ENCODE measurements at regions not wholly inside any gene's neighbourhood (a gene's known extent, or its start where the extent isn't known, plus 50 kb on each side); places are given as distances from the start of the nearest gene placed in this dataset.
A peak's percentile ranks its signal among the peaks of the same experiment; 100 is the strongest.

DNA sequence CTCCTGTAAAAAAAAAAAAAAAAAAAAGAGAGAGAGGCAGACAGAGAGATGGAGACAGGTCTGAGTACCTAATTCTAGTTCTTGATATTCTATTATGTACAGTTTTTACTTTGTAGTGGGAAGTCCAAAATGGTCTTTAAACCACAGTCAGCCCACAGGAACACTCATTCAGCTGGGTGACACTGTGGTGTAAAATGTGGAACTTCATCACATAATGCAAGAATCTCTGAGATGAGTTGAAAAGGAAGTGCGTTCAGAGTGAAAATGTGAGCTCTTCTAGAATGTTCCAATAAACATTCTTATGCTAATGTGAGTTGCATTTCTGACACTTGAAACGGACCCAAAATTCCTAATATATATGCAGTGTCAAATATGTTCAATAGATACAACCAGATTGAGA lies 972.1 kb downstream of the CDH11 start:
- no peak for DNase-seq

GRCh38 chr16:64148356-64148755 lies 973.5 kb downstream of the CDH11 start:
- no peak for DNase-seq

DNA sequence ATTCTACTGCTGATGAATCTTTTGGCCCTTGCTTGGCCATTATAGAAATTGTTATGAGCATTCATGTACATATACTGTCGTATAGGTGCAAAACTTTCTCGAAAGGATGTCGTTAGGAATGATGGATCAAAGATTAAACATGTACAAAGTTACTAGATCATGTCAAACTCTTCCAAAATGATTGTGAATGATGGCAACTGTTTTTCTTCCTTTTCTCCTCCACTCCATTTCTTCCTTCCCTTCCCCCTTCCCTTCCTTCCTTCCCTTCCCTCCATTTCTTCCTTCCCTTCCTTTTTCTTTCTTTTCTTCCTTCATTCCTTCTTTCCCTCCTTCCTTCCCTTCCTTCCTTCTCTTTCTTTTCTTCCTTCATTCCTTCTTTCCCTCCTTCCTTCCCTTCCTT lies 973.9 kb downstream of the CDH11 start:
- no peak for DNase-seq

GRCh38 chr16:64144617-64145016 lies 977.2 kb downstream of the CDH11 start:
- no peak for DNase-seq

- no peak for DNase-seq
These were observed 983.2 kb downstream of the CDH11 start for GRCh38 chr16:64138621-64139020.

DNA sequence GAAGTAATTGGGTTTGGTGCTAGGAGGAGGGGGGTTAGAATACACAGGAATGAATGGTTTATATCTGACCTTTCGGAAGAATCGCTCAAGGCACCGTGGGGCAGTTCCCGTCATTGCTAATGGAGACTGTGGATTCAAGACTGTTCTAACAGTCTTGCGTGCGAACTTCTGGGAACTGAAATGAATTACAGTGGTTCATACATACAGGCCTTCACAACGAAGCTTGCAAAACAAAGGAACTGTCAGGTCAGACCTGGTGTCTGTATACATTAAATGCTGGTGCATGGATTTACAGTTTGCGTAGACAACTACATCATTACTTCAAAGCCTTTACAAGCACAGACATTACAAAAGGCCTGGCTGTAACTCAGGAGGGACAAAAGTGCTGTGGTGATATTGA lies 983.9 kb downstream of the CDH11 start:
- DNase-seq = no peak

GRCh38 chr16:64136743-64137142 lies 985.1 kb downstream of the CDH11 start:
- DNase-seq = no peak

GRCh38 chr16:64136314-64136713 lies 985.5 kb downstream of the CDH11 start:
- DNase-seq = no peak

DNA sequence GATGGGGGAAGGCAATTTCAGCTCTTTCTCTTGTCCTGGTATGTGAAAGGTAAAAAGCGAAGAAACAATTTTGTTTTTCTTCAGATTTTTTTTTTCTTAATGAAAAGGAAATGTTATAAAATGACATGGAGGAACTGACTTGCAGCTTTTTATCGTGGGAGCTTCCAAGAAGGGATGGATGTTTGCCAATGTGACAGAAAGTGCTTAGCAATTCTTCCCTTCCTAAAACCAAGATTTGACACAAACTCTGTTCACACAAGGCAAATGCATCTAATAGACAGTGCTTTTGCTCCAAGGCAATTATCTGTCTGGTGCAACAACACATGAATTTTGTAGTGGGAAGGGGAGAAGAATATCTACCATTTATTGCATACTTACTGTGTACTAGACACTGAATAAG lies 988.5 kb downstream of the CDH11 start:
- DNase-seq = peak; percentile 3

- peak; percentile 1 for DNase-seq
These were observed 989.0 kb downstream of the CDH11 start for GRCh38 chr16:64132759-64133361.

DNA sequence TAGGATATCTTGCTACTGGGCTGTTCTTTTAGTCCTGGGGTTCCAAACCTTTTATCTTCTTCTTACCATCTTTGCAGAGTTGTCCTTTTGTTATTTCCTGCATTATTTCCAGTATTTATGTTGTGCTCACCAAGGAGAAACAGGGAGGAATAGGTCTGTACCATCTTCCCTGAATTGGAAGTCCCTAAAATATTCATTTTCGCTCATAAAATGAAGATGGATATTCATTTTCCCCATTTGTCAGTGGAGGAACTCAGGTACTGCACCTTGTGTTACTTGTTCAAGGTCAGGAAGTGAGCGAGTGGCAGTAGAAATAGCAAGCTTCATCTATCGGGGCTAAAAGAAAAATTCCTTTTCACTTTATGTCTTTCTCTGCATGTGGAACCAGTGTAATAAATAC lies 989.7 kb downstream of the CDH11 start:
- no peak for DNase-seq

DNA sequence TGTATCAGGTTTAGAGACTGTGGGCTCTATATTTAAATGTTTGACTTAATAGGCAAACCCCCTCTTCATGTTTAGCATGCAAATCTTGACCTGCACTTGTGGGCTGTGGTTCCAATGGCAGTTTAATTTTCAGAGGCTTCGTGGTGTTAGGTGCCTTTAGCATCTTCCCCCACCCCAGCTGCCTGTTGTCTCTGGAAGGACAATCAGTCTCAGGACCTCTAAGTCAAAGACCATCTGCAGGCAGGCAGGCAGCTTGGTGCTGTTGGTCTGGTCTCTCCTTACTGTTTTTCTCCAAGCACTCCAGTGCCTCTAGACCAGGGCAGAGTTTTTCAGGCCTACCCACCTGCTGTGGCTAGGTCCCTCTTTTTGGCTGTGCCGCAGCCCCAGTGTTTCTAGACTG lies 990.4 kb downstream of the CDH11 start:
- DNase-seq = no peak

DNA sequence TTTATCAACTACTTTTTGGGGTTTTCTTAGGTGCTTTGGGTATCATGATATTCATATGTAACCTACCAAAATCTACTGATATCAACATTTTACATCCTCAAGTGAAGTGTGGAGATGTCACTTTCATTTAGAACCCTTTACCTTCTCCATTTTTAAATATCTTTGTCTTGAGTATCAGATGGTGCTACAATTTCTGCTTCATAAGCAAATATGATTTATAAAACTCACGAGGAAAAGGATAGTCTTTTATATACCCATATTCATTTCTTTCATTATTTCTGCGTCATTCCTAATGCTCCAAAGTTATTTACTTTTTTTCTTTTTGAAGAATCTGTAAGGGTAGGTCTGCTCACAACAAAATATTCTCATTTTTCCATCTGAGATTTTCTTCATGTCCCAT lies 991.7 kb downstream of the CDH11 start:
- DNase-seq = no peak

DNA sequence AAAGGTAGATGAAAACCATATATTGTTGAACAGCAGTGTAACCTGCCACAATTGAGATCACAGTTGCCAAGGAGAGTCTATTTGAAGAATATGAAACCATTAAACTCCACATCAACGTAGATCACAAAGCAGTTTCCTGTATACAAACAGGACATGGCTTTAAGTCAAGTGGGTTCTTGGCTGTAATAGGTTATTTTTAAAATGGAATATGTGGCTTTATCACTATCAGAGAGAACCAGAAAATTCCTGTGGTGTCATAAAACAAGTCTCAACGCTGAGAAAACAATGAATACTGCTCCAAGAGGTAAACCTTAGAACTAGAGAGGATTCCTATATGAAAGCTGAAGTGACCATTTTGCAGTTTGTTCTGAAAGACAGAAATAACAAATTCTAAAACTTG lies 999.7 kb downstream of the CDH11 start:
- no peak for DNase-seq

- no peak for DNase-seq
These were observed 1000.4 kb downstream of the CDH11 start for GRCh38 chr16:64121473-64121872.

- DNase-seq = no peak
These were observed 1005.7 kb downstream of the CDH11 start for GRCh38 chr16:64116151-64116550.

- no peak for DNase-seq
These were observed 1012.6 kb downstream of the CDH11 start for GRCh38 chr16:64109241-64109640.

DNA sequence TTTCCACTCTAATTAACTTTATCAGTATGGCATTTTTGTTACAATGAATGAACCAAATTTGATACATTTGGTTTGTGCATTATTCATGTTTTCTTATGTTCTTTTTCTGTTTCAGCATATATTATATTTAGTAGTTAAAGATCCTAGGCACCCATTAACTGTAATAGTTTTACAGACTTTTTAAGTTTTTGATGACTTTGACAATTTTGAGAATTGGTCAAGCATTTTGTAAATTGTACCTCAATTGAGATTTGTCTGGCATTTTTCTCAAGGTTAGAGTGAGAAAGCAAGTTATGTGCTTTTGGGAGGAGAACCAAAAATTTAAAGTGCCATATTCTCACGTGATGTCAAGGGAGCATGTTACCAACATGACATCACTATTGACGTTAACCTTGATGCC lies 1019.2 kb downstream of the CDH11 start:
- DNase-seq = no peak

- DNase-seq = no peak
These were observed 1023.4 kb downstream of the CDH11 start for GRCh38 chr16:64098451-64098850.

DNA sequence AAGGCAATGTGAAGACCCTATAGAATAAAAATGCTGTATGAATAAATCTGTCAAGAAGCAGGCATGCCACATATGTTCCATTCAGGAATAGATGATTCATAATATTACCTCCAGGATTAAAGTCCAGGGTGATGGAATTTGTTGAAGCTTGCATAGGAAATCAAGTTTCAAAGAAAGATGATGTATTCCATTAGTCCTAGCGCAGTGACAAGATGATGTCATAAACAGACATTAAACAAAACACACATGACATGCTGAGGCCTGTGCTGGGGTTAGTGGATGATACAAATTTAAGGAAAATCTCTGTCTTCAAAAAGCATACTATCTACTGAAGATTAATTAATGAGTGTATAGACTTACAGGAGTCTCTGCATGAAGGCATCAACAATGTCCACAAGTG lies 1025.2 kb downstream of the CDH11 start:
- DNase-seq = no peak

DNA sequence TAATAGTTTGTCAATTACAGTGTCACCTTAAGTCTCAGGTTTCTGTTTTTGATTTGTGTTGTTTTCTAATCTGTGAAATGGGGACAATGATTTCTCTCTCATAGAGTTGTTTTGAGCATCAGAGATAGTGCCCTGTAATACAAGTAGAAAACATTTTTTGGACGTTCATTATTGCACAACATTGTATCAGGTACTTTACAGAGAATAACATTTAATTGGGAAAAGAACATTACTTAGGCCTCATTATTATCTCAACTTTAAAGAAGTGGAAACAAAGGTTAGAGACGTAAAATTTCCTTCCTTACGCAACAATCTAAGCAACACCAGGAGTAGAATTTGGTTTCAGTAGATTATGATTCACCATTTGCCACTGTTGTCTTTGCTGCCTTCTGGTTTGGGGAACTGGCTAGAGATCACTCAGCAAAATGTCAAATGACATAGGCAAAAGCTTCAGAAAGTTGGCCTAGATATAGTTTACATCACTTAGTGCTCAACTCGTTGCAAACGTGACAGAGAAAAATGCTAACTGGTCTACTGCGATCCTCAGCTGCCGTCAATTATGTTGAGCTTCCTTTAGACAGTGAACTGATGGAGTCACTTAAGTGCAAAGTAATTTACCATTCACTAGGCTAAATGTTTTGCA lies 1026.8 kb downstream of the CDH11 start:
- no peak for DNase-seq

- DNase-seq = no peak
These were observed 1027.5 kb downstream of the CDH11 start for GRCh38 chr16:64094181-64094965.

DNA sequence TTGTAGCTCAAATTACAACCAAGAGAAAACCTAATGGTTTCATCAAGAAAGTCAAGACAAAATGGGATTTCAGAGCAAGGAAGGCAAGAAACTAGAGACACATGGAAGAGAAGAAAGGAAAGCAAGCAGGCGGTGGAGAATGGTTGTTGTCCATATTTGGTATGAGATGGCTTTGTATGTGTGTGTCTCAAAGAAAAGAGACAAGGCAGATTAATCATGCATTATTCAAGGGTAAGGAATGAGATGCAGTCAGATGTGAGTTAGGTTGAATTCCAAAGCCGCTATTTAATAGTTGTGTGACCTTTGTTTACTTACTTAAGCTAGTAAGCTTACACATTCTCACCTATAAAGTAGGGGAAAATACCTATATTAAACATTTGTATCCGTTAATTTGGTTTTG lies 1029.6 kb downstream of the CDH11 start:
- no peak for DNase-seq

GRCh38 chr16:64090327-64090726 lies 1031.5 kb downstream of the CDH11 start:
- DNase-seq = no peak
